ENCODE measurements at regions not wholly inside any gene's neighbourhood (a gene's known extent, or its start where the extent isn't known, plus 50 kb on each side); places are given as distances from the start of the nearest gene placed in this dataset.

- no peak for DNase-seq
Measured at GRCh38 chrX:69221239-69222102, 56.2 kb upstream of the PJA1 start.

GRCh38 chrX:69218407-69218997, 53.2 kb upstream of the PJA1 start:
- no peak for DNase-seq

GRCh38 chrX:69216911-69217310, 51.7 kb upstream of the PJA1 start:
- no peak for DNase-seq

- DNase-seq = no peak
Measured at GRCh38 chrX:69216446-69216845, 51.2 kb upstream of the PJA1 start.

- DNase-seq = no peak
Measured at GRCh38 chrX:69215161-69215875, 50.1 kb upstream of the PJA1 start.

Measured in activated CD4-positive, alpha-beta T cell treated with anti-CD3 and anti-CD28 coated beads for 48 hours (primary cell).